ENCODE measurements at regions not wholly inside any gene's neighbourhood (a gene's known extent, or its start where the extent isn't known, plus 50 kb on each side); places are given as distances from the start of the nearest gene placed in this dataset.
"Not testable (repeated sequence)": the region's sequence is repeated elsewhere in the genome, so short reads cannot be mapped to it uniquely, and the experiment has no call there.

GRCh38 chr9:94029932-94030317 is 54.3 kb upstream of the PTPDC1 start:
- Histone ChIP-seq H3K27me3 (no peaks in the 10 kb centered on the region), H3K9me3 (no peaks in the 10 kb centered on the region), H3K4me1 (peaks cover 0 to 22% (median 14%) of the 10 kb centered on the region in 12 donors), H3K27ac (peak overlapping the region; percentile 77 to 95 (median 88)), H3K4me3 (peak overlapping the region; percentile 75 to 99 (median 90)), H3K36me3 (no peaks in the 10 kb centered on the region)
- intact Hi-C loops (cut with DNase I), result loop anchor here in 1 of 10 donors (5.0 kb wide), 1 partner anchor 137 kb away; no protein-coding TSS in a partner anchor
- DNase-seq (no peak), ATAC-seq (no peak)
- TF ChIP-seq POLR2A (IDR thresholded peaks at IDR 0.05), result no peak
- no peak for TF ChIP-seq CTCF (IDR thresholded peaks at IDR 0.05)
- WGBS, 4 donors, result 27 to 33% (median 30%) methylated on average over 6 of the region's 6 CpGs

- Histone ChIP-seq H3K4me1 (peaks cover 0 to 15% (median 9%) of the 10 kb centered on the region in 12 donors), H3K27ac (no peak overlapping the region), H3K4me3 (no peak overlapping the region), H3K9me3 (peaks cover 0 to 7% (median 0%) of the 10 kb centered on the region in 12 donors), H3K27me3 (no peaks in the 10 kb centered on the region), H3K36me3 (no peaks in the 10 kb centered on the region)
- no peak for DNase-seq
- TF ChIP-seq CTCF (IDR thresholded peaks at IDR 0.05) (no peak), POLR2A (IDR thresholded peaks at IDR 0.05) (no peak)
- ATAC-seq, result no peak
- intact Hi-C loops (cut with DNase I), result no loop called here
Observed at GRCh38 chr9:94026816-94027215, 57.4 kb upstream of the PTPDC1 start.

- intact Hi-C loops (cut with DNase I); H3K36me3 ChIP-seq; ATAC-seq; H3K4me3 ChIP-seq; DNase-seq; H3K27me3 ChIP-seq; H3K27ac ChIP-seq: not testable (repeated sequence)
- peaks cover 0 to 11% (median 0%) of the 10 kb centered on the region in 12 donors for H3K4me1 ChIP-seq
- peaks cover 0 to 11% (median 0%) of the 10 kb centered on the region in 12 donors for H3K9me3 ChIP-seq
Observed at GRCh38 chr9:94022476-94022875, 61.8 kb upstream of the PTPDC1 start.

GRCh38 chr9:94020836-94021235 is 63.4 kb upstream of the PTPDC1 start:
- Histone ChIP-seq H3K4me1 (peaks cover 0 to 11% (median 0%) of the 10 kb centered on the region in 12 donors), H3K9me3 (peaks cover 0 to 11% (median 0%) of the 10 kb centered on the region in 12 donors)
- 80 to 86% methylated on average over 1 of the region's 2 CpGs; no CpG with 5 or more reads in 2 of the 4 donors for WGBS, 4 donors
- DNase-seq; intact Hi-C loops (cut with DNase I); H3K36me3 ChIP-seq; ATAC-seq; H3K27me3 ChIP-seq; H3K4me3 ChIP-seq; H3K27ac ChIP-seq: not testable (repeated sequence)

- peaks cover 0 to 11% (median 0%) of the 10 kb centered on the region in 12 donors for H3K4me1 ChIP-seq
- 10 to 22% (median 18%) methylated on average over 2 of the region's 2 CpGs for whole genome bisulfite sequencing, 4 donors
- TF ChIP-seq CTCF (IDR thresholded peaks at IDR 0.05) (no peak), POLR2A (IDR thresholded peaks at IDR 0.05) (no peak)
- H3K9me3 ChIP-seq, result peaks cover 0 to 11% (median 0%) of the 10 kb centered on the region in 12 donors
- intact Hi-C loops (cut with DNase I), result loop anchor here in 1 of 10 donors (5.0 kb wide), 1 partner anchor 194 kb away; no protein-coding TSS in a partner anchor
- DNase-seq, result no peak
- peak overlapping the region in 1 of 12 donors; percentile 16 for H3K27ac ChIP-seq
- no peak overlapping the region for H3K4me3 ChIP-seq
- peak; percentile 28 to 76 (median 32) for ATAC-seq
- no peaks in the 10 kb centered on the region for H3K36me3 ChIP-seq
- H3K27me3 ChIP-seq, result no peaks in the 10 kb centered on the region
Observed at GRCh38 chr9:94018628-94019027, 63.5 kb upstream of the BARX1 start.
